Posterior cingulate gyrus (tissue), 11 donors: ENCODE measurements at regions not wholly inside any gene's neighbourhood (a gene's known extent, or its start where the extent isn't known, plus 50 kb on each side); places are given as distances from the start of the nearest gene placed in this dataset.
A peak's percentile ranks its signal among the peaks of the same experiment; 100 is the strongest.
"Not testable (repeated sequence)": the region's sequence is repeated elsewhere in the genome, so short reads cannot be mapped to it uniquely, and the experiment has no call there.

Experiments
- DNase-seq, 10 donors: peaks; one replicate each; pipeline versions ENCODE4 v3.0.0 to v3.0.0-alpha.2; 2020 to 2021; ENCODE audit warnings: mixed read lengths in 3 of 10
- intact Hi-C: fragments of 100-400 bp; cut with DNase I; formaldehyde crosslinking; loops from one replicate; pipeline ENCODE4 v1.15.1; 2023

DNA sequence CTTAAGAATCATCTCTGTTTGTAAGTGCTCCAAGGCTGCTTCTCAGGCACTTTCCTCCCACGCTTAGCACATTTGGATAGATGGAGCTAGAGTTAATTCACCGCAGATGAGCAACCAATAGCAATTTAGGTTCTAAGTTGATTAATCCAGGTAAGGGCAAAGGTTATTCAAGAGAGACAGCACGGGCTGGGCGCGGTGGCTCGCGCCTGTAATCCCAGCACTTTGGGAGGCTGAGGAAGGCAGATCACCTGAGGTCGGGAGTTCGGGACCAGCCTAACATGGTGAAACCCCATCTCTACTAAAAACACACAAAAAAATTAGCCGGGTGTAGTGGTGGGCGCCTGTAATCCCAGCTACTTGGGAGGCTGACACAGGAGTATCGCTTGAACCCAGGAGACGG lies 54.5 kb upstream of the UNC13C start:
- DNase-seq, intact Hi-C loops: not testable (repeated sequence)

DNA sequence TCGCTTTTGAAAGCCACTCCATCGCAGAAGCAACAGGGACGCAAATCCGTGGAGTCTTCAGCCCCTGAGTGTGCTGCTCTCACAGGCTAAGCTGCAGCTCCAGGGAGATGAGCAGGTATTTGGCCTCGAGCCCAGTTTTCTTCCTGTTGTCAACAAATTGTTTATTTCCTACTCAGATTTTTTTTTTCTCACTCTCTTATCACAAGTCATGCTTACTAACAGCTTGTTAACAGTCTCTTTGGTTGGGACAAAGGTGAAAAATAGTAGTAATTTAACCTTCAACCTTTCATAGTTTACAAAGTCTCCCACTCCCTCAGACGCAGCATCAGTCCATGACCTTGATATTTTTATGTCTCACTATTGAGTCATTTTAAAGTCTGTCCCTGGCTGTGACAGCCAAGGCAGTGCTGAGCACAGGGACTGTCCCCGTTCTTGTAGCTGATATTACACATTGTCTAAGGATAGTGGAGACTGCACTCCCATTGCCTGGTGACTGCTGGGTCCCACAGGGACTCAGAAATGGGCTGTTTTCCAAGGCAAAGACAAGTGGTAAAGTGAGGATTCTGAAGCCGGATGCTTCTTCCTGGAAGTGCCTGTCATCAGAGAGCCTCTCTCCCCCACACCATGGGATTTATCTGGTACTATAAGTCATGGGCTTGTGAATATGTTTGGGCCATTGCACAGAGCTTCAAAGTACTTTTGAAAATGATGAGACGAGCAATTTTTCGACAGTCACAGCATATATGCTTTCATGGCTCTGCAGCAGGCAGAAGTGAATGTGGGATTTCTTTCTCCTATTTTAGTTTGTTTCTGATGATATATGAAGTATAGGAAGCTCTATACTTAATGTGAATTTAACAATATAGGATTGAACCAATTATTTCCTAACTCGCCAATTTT lies 59.8 kb upstream of the UNC13C start:
- intact Hi-C loops: no loop called here
- no peak for DNase-seq

DNA sequence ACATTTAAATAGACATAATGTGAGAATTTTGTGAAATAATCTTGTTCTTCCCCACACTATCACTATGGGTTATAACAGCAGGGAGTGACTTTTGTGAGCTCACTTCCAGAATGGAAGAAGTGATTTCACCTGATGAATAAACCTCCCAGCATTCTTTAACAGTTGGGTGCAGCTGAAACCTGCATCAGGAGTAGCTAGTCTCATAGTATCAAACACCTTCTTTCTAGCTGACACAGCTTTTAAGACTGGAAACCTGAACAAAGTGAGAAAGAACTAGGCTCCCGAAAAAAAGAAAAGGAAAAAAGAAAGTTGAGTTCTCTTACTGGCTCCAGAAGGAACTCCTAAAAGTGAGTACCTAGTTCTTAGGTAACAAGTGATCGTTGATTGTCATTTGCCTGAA lies 61.1 kb upstream of the UNC13C start:
- no peak for DNase-seq
- intact Hi-C loops: no loop called here

DNA sequence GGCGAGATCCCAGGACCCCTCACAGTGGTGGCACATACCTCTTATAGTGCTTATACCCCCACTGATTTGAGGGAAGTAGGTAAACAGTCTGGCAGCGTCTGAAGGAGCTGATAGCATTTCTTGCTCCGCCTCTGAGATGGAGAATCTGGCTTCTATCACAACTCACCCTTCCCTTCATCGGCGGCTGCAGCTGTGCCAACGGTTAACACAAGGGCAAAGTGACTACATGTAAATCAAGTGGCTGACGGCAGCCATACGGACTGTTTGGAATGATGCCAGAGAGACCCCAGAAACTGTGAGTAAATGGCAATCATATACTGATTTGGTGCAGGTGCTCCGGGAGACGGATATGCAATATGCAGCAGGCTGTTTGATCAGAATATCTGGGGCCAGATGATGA lies 66.8 kb upstream of the UNC13C start:
- intact Hi-C loops: no loop called here
- no peak for DNase-seq

DNA sequence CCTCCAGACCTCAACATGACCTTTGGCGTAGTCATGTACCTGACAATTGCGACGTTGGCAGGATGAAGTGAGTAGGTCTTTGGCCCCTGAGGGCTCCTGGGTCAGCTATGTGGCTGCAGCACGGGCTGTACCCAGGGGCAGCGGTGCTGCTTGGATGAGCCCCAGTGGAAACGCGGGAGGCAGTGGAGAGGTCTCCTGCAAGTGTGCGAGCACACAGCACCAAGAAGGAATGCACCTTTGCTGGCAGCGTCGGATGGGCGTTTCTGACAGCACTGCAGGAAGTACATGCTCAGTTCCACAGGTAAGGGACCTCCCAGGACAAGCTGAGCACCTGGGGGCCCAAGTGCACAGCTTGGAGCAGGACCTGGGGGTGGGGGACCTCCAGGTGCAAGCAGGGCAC lies 67.4 kb upstream of the UNC13C start:
- DNase-seq: no peak
- intact Hi-C loops: no loop called here

DNA sequence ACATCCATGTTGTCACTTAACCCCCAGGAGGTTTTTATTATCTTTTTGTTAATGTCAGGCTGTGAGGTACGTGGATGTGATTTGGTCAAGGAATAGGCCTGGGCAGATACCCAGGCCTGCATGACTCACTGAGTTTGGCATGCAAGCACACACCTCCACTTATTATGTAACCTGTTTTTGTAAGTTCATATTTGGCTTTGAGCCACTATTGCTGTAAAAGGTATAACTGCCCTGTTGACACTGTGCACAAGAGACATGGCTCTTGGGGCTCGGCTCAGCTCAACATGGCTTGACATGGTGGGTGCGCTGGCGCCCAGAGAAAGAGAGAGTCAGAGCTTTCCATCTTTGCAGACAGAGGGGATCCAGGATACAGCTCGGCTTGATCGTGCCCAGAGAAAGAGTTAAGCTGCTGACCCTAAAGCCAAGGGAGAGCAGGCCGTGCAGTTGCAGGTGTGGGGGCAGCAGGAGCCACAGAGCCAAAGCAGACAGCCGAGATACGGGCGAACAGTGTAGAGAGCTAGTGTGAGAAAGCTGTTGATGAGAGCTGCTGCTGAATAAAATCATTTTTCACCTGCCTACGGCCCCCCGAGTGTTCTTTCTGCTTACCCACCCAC lies 67.9 kb upstream of the UNC13C start:
- intact Hi-C loops: no loop called here
- peak in 1 of 10 donors; percentile 81 for DNase-seq

DNA sequence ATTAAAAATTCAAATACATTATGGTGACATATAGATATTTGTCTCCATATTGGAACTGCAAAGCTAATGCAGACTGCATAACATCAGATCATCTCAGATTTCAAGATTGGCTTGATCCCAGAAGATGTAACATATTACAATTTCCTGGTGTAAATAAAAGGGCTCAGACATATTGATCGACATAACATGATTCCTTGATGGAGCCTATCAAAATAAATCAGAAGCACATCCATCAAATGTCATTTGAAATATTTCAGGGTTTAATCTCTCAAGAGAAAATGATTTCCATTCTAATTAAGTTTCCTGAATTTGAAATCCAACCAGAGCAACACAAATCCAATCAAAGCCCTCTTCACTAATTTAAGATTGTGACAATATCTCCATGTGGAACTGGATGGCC lies 75.1 kb upstream of the UNC13C start:
- DNase-seq: no peak
- intact Hi-C loops: no loop called here

DNA sequence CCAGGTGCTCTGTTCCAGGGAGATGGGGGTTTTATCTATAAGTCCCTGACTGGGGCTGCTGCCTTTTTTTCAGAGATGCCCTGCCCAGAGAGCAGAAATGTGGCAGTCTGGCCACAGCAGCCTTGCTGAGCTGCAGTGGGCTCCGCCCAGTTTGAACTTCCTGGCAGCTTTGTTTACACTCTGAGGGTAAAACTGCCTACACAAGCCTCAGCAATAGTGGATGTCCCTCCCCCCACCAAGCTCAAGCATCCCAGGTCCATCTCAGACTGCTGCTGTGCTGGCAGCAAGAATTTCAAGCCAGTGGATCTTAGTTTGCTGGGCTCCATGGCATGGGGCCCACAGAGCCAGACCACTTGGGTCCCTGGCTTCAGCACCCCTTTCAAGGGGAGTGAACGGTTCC lies 84.8 kb upstream of the UNC13C start:
- DNase-seq, intact Hi-C loops: not testable (repeated sequence)

DNA sequence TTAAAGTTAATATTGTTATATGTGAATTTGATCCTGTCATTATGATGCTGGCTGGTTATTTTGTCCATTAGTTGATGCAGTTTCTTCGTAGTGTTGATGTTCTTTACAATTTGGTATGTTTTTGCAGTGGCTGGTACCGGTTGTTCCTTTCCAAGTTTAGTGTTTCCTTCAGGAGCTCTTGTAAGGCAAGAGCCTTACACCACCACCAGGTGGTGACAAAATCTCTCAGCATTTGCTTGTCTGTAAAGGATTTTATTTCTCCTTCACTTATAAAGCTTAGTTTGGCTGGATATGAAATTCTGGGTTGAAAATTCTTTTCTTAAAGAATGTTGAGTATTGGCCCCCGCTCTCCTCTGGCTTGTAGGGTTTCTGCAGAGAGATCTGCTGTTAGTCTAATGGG lies 86.4 kb upstream of the UNC13C start:
- intact Hi-C loops, DNase-seq: not testable (repeated sequence)

DNA sequence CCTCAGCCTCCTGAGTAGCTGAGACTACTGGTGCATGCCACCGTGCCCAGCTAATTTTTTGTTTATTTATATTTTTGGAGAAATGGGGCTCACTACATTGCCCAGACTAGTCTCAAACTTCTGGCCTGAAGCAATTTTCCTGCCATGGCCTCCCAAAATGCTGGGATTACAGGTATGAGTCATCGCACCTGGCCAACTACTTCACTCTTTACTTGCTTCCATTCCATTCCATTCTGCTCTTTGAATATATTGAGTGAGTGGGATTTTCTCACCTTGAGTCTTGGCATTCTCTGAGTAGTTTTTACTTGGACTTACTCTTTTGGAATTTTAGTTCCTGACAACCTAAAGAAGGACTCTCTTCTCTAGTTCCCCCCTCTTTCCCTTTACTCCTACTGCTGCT lies 93.8 kb upstream of the UNC13C start:
- intact Hi-C loops: no loop called here

DNA sequence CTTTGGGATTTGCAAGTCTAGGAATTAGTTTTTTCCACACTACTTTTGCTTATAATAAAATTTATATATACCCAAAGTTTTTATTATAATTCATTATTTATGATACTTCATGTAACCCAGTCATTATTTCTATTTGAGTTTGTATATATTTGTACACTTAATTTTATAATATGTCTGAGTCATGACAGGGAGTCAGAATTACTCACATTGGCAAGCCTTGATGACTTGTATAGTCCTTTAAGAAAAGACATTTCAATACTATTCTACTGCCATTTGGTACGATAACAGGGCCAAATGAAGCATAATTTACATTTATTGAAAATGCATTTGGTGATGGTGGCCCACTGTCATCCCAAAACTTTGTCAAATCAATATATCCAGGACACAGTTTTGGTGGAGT lies 95.9 kb upstream of the UNC13C start:
- no peak for DNase-seq
- intact Hi-C loops: no loop called here

More for the DNA sequence above, 93.8 kb upstream of the UNC13C start:
- DNase-seq: no peak

DNA sequence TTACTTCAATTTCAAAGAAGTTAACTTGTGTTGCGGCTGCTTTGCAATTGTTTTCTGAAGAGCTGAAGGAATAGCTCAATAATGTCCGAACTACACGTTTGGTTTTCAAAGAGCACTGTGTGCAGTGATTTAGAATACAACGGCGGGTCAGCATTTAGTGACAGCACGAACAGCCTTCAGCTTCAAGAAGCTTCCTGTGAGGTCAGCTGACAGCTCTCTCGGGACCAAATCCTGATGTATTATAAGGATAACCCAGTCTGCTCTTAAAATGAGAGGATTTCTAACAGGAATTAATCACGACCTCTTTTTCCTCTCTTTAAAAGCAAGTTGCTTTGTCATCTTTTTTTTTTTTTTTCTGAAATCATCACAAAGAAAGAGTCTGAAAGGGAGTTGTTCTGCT lies 97.9 kb upstream of the UNC13C start:
- intact Hi-C loops: no loop called here
- no peak for DNase-seq

DNA sequence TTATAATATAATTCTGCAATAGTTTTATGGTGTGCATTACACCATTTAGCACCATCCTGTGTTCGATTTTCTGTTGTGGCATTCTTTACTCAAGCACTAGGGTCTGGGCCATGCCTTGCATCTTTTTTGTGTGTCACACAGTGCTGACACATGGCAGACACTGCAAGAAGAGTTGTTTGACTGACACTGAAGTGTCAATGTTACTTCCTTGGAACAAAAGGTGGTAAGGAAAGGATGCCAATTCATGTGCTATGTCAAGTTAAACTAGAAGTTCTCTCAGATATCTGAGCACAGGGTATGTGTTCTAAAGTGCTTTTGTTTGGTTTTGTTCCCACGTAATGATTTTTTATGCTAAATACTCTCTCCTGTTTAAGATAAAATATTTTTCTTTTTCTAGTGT lies 102.5 kb upstream of the UNC13C start:
- intact Hi-C loops: no loop called here
- DNase-seq: no peak

DNA sequence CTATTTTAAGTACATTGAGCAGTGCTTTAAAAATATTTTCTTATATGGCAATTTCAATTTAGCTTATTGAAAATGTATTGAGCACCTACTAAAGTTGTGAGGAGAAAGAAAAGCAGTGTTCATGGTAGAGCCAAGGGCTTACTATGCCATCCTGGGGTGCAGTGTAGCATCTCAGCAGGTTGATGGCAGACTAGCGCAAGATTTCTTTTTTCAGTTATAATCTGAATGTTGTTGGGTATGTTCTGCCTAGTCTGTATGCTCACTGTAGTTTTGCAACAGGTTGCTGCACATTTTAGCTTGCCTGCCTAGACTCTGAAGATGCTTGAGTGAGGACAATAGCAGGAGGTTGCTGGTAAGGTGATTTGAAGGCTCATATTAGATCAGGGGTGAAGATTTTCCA lies 103.1 kb upstream of the UNC13C start:
- intact Hi-C loops: no loop called here

DNA sequence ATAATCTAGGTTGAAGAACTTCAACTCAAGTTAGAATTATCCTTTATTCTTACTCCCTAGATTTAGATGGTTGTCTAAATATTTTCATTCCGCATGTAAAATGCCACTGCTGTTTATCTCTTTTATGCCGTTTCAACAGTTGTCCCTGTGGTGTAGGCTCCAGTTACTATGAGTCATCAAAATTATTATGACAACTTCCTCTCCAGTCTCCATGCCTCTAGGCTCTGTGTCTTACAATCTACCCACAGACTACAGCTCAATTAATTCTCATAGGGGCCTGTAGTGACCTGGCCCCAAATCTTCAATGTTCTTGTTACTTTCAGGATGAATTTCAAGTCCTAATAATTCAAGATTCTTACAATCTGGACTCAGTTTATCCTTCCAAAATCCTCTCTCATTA lies 105.8 kb upstream of the UNC13C start:
- DNase-seq: no peak
- intact Hi-C loops: no loop called here

More for the DNA sequence above, 103.1 kb upstream of the UNC13C start:
- DNase-seq: no peak

DNA sequence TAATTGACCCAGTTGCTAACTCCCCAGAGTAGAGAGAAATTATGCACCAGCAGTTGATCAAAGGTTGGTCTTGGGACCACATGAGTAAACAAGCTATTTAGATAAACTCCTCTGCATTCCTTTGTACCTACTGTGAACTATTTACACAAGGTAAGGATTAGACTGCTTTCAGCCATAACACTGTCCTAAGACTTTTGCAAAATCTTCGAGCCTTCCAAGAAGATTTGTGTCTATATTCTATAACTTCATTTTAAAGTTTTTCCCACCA lies 108.5 kb upstream of the UNC13C start:
- DNase-seq: no peak
- intact Hi-C loops: no loop called here

DNA sequence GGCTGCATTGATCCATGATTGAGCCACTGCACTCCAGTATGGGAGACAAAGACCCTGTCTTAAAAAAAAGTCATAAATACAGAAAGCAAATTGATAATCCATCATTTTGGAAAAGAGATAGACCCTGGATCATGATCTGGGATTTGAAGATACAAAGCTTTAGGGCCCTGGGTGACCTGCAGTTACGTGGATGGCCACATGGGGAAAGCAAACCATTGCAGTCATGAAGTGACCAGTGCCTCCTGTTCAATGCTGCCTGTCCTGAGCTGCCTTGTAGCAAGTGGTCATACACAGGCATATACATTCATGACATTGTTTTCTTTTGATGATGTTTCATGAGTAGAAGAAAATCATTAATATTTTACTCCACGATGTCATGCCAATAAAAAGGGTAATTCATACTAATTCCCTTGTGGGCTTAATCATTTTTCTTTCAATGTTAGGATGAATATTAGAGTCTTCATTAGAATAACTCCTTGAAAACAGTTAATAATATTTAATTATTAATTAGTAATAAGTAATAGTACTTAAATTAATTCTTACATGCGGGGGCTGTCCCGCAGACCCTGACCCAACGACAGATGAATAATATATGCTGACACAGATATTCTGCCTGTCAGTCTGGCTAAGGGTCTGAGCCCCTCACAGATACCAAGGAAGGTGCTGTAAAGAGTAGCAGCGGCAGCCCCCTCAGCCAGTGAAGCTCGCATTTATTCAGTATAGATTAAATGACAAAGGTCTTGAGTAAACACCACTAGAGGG lies 109.0 kb upstream of the UNC13C start:
- DNase-seq: no peak
- intact Hi-C loops: no loop called here

DNA sequence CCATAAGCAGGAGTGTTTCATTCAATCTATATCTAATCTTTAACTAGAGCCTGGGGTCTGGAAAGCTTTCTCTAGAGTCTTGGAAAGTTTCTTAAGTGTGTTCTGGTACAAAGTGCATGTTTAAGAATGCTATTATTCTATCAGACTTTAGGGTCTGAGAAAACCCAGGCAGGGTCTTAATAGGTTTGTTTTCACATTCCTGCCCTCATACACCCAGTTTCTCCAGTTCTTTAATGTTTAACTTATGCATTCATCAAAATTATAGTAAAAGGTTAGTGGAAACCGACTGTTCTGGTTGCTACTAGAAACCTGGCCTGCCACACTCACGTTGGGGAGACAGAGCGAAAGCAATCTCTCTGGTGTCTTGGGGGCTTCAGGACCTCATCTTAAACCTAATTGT lies 102.9 kb upstream of the WDR72 start:
- no peak for DNase-seq
- intact Hi-C loops: no loop called here

DNA sequence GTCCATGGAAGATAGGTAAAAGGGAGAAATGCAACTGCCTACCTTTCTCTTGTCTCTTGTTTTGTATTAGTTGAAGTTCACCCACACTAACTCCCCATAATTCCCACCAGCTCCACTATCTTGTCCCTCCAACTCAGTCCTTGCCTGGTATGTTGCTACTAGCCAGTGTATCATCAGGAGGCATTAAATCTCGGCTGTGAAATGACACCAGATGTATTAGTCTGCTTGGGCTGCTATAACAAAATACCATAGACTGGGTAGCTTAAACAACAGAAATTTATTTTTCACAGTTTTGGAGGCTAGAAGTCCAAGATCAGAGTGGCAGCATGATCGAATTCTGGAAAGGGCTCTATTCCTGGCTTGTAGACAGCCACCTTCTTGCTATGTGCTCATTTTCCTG lies 102.3 kb upstream of the WDR72 start:
- DNase-seq: no peak
- intact Hi-C loops: no loop called here

DNA sequence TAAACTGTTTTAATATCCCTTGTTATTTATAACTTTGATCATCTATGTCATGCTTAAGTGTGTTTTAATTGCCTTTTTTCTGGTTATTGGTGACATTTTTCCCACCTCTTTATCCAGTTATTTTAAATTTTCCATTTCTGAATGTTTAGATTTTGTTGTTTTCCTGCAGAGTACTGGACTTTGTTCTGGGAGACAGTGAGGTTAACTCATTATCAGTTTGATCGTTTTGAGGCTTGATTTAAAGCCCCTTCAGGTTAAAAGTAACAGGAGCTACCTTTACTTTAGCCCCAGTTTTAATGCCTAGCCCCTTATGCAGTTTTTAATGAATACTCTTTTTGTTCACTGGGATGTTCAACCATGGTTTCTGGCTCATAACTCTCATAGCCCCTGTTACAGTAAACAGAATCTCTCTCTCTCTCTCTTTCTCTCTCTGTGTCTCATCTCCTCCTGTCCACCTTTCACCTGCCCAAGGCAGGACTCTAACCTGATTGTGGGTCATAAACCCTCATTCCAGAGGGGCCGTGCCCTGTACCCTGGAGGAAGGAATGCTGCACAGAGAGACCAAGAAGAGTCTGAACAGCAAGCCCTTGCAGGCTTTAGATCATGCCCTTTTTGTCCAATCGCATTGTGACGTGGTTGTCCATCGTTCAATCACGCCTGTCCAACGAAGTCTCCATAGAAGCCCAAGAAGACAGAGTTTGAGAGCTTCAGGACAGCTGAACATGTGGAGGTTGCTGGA lies 91.8 kb upstream of the WDR72 start:
- intact Hi-C loops: no loop called here
- DNase-seq: no peak

DNA sequence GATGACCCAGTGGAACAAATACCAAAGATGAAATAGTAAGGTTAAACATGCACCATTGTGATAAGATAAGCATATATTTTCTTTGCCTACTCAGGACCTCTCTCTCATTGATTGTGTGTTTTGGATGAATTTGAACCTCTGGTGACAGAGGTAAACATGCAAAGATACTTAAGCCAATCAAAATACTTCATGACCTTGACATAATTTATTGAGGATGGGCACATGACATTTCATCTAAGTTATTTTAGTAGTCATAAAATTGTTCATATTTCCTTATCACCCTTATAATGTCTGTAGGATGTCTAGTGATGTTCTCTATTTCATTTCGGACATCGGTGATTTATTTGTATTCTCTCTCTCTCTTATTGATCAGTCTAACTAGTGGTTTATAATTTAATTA lies 88.3 kb upstream of the WDR72 start:
- DNase-seq: no peak
- intact Hi-C loops: no loop called here
